Adrenal gland (tissue), 5 donors: ENCODE measurements at regions not wholly inside any gene's neighbourhood (a gene's known extent, or its start where the extent isn't known, plus 50 kb on each side); places are given as distances from the start of the nearest gene placed in this dataset.

ENCODE experiments used
- CTCF ChIP-seq, 6 experiments: fragments of 450-650 bp in 4 of 6; fragments of 200-600 bp in 2 of 6; sonication (generic) in 1 of 6; IDR thresholded peaks; 1 replicate in 5 of 6; 2 replicates in 1 of 6; pipeline versions ENCODE4 v1.5.1 to v1.8.0; 2016 to 2021; ENCODE audit warnings: antibody characterized with exemption in 6 of 6, mild to moderate bottlenecking in 2 of 6, moderate library complexity in 1 of 6
- POLR2A ChIP-seq, 2 donors: fragments of 450-650 bp; IDR thresholded peaks; one replicate each; pipeline ENCODE4 v1.6.1; 2017; ENCODE audit warnings: antibody characterized with exemption in 2 of 2, mild to moderate bottlenecking in 2 of 2, moderate library complexity in 1 of 2
- donor health status: DM: no; HTN: no; CAD: no.

GRCh38 chrX:97849951-97850350, 966.2 kb downstream of the RPA4 start:
- TF ChIP-seq CTCF (IDR thresholded peaks at IDR 0.05) (no peak), POLR2A (IDR thresholded peaks at IDR 0.05) (no peak)
